K562 (cell line): ENCODE measurements at regions not wholly inside any gene's neighbourhood (a gene's known extent, or its start where the extent isn't known, plus 50 kb on each side); places are given as distances from the start of the nearest gene placed in this dataset.

Experiments used
- ATAC-seq: fragments of 200-7000 bp; cut with Tn5 transposase; 3 replicates; pipeline ENCODE4 v1.9.1; 2020; ENCODE audit warnings: moderate library complexity
- BruUV-seq: library from RNA; stranded (reverse); fragments of 400-500 nt; replicated peaks from 2 replicates; lab custom pipeline; 2021; lab: Mats Ljungman, UMichigan
- CTCF ChIA-PET: fragments of 300-600 bp; formaldehyde crosslinking; extraction: SDS; loops from one replicate; lab custom pipeline; 2021; ENCODE audit warnings: low intra/inter-chr PET ratio; lab: Yijun Ruan, JAX
- POLR2A ChIA-PET: fragments of 300-600, 350-650 bp; sonication (Branson Sonifier 250); formaldehyde crosslinking; extraction: SDS; loops from one replicate; lab custom pipeline; 2021; ENCODE audit warnings: antibody characterized with exemption, inconsistent platforms; lab: Yijun Ruan, JAX
- DNase-seq, 4 experiments: peaks; one replicate each; pipeline versions ENCODE4 v3.0.0 to v3.0.0-alpha.2; 2011 to 2018; ENCODE audit warnings: low spot score in 3 of 4, mixed read lengths in 3 of 4; ENCODE audit errors: extremely low read depth in 1 of 4
- FAIRE-seq: peaks from 2 replicates; lab custom pipeline; 2011; peaks lifted over from hg19 to GRCh38; lab: Jason Lieb, UNC
- H2AFZ ChIP-seq: 2 replicates; pipeline ENCODE4 v1.6.0; 2011; ENCODE audit warnings: low read depth, low read length, control low read depth, inconsistent platforms
- H3K27ac ChIP-seq: fragments of 200-600 bp; 3 replicates; pipeline ENCODE4 v1.8.0; 2011; ENCODE audit warnings: low read depth, mild to moderate bottlenecking, control low read depth, inconsistent platforms, low read length, moderate library complexity, mixed read lengths; ENCODE audit errors: extremely low read depth
- H3K27me3 ChIP-seq, 2 experiments: fragments of 300-600 bp in 1 of 2; 2 replicates in 1 of 2; 3 replicates in 1 of 2; pipeline versions ENCODE4 v1.6.0 to v1.8.0; 2011; ENCODE audit warnings: inconsistent platforms in 2 of 2, low read length in 2 of 2, mild to moderate bottlenecking in 1 of 2, mixed read lengths in 1 of 2, moderate library complexity in 1 of 2; ENCODE audit not compliant: control insufficient read depth in 2 of 2, insufficient read depth in 2 of 2
- H3K36me3 ChIP-seq: fragments of 300-600 bp; 3 replicates; pipeline ENCODE4 v1.8.0; 2011; ENCODE audit warnings: mild to moderate bottlenecking, low read length, inconsistent platforms; ENCODE audit not compliant: control insufficient read depth, insufficient read depth
- H3K4me1 ChIP-seq, 2 experiments: fragments of 200-600 bp in 1 of 2; replicated peaks in 1 of 2; 2 replicates in 1 of 2; 3 replicates in 1 of 2; pipeline versions ENCODE4 v1.5.1 to v1.8.0; 2011; ENCODE audit warnings: inconsistent platforms in 2 of 2, low read length in 2 of 2, mild to moderate bottlenecking in 1 of 2, mixed read lengths in 1 of 2, moderate library complexity in 1 of 2; ENCODE audit not compliant: control insufficient read depth in 2 of 2, insufficient read depth in 2 of 2
- H3K4me2 ChIP-seq: 2 replicates; pipeline ENCODE4 v1.6.1; 2011; ENCODE audit warnings: low read length, control low read depth, inconsistent platforms, mixed read lengths; ENCODE audit not compliant: insufficient read depth
- H3K4me3 ChIP-seq: fragments of 200-600 bp; sonication (generic), shearing (Covaris generic); 2 replicates; pipeline ENCODE4 v1.5.1; 2016; ENCODE audit warnings: control low read depth, inconsistent platforms
- H3K79me2 ChIP-seq: fragments of 200-600 bp; 3 replicates; pipeline ENCODE4 v1.8.0; 2011; ENCODE audit warnings: low read length, inconsistent platforms; ENCODE audit not compliant: control insufficient read depth, insufficient read depth
- H3K9ac ChIP-seq, 2 experiments: 2 replicates each; pipeline versions ENCODE4 v1.6.0 to v1.6.1; 2011; ENCODE audit warnings: low read depth in 2 of 2, low read length in 2 of 2, control low read depth in 1 of 2, inconsistent platforms in 1 of 2, mild to moderate bottlenecking in 1 of 2, mixed read lengths in 1 of 2; ENCODE audit not compliant: insufficient read depth in 1 of 2
- H3K9me1 ChIP-seq: one replicate; pipeline ENCODE4 v1.6.0; 2011; ENCODE audit warnings: inconsistent platforms, mild to moderate bottlenecking, low read length, moderate library complexity; ENCODE audit not compliant: control insufficient read depth, insufficient read depth
- H3K9me3 ChIP-seq: replicated peaks from 2 replicates; pipeline ENCODE4 v1.5.1; 2011; ENCODE audit warnings: low read depth, low read length, inconsistent platforms; ENCODE audit not compliant: control insufficient read depth, insufficient read depth
- H4K20me1 ChIP-seq: replicated peaks from 2 replicates; pipeline ENCODE4 v1.6.1; 2011; ENCODE audit warnings: low read length, inconsistent platforms, mixed read lengths; ENCODE audit not compliant: control insufficient read depth, insufficient read depth
- E2F1 ChIP-seq: sonication (generic); formaldehyde crosslinking; IDR thresholded peaks from 2 replicates; pipeline ENCODE4 v1.8.1; 2023; ENCODE audit warnings: mild to moderate bottlenecking, missing genetic modification reagents, moderate library complexity
- FOXP4 ChIP-seq: sonication (generic); formaldehyde crosslinking; IDR thresholded peaks from 2 replicates; pipeline ENCODE4 v1.8.0; 2022; ENCODE audit warnings: mild to moderate bottlenecking, missing genetic modification reagents, borderline replicate concordance
- MAFK ChIP-seq: IDR thresholded peaks from 2 replicates; pipeline ENCODE4 v1.6.1; 2011; ENCODE audit warnings: low read length, improper control_type of control experiment
- NFIX ChIP-seq: fragments of 250-450 bp; sonication (Bioruptor Pico); IDR thresholded peaks from 2 replicates; pipeline ENCODE4 v1.4.0; 2020; ENCODE audit warnings: low read depth, mild to moderate bottlenecking, moderate library complexity
- NKRF ChIP-seq: fragments of 450-650 bp; IDR thresholded peaks from 2 replicates; pipeline ENCODE4 v1.6.1; 2016; ENCODE audit warnings: borderline replicate concordance
- TEAD2 ChIP-seq: fragments of 450-650 bp; IDR thresholded peaks from 2 replicates; pipeline ENCODE4 v1.6.1; 2016; ENCODE audit warnings: missing genetic modification characterization, control low read depth, missing compliant biosample characterization
- ZBTB26 ChIP-seq: fragments of 450-650 bp; formaldehyde crosslinking; IDR thresholded peaks from 2 replicates; pipeline ENCODE4 v1.4.0; 2022; ENCODE audit warnings: missing genetic modification characterization
- WGBS: fragments of 100-300 bp; shearing (Covaris generic); methylation state at CpG from one replicate; pipeline ENCODE4 v1.1.6; 2016; ENCODE audit warnings: low coverage, mixed read lengths; ENCODE audit not compliant: insufficient coverage; ENCODE audit errors: missing lambda C conversion rate; 5-methylcytosine and 5-hydroxymethylcytosine counted together
- in situ Hi-C: fragments of 300-500 bp; cut with MboI; formaldehyde crosslinking; loops from 4 replicates; pipeline ENCODE4 v1.15.0; 2018; ENCODE audit warnings: inconsistent platforms, mixed read lengths
- intact Hi-C: fragments of 100-400 bp; cut with micrococcal nuclease; formaldehyde crosslinking; loops from 2 replicates; pipeline ENCODE4 v1.14.2; 2022

- Histone ChIP-seq H3K27ac (no peak overlapping the region), H3K4me3 (no peak overlapping the region), H2AFZ (no peak overlapping the region), H3K79me2 (no peaks in the 10 kb centered on the region), H3K4me1 (peaks cover 15 to 26% of the 10 kb centered on the region in 2 experiments), H3K9me1 (no peaks in the 10 kb centered on the region), H3K9ac (peak overlapping the region in 1 of 2 experiments; percentile 28; a peak in 1 of 4 replicates), H3K4me2 (no peak overlapping the region), H3K9me3 (no peaks in the 10 kb centered on the region), H3K36me3 (no peaks in the 10 kb centered on the region), H3K27me3 (peaks cover 18 to 22% of the 10 kb centered on the region in 2 experiments; a peak in 4 of 5 replicates), H4K20me1 (no peaks in the 10 kb centered on the region)
- DNase-seq: no peak
- FAIRE-seq: no peak
- no peak for TF ChIP-seq MAFK
- no peak for TF ChIP-seq NFIX (CRISPR knock-in tag)
- no peak for ATAC-seq
- WGBS: 20% methylated on average over 7 of the region's 7 CpGs
- intact Hi-C loops: loop anchor here (10.0 kb wide), 1 partner anchor 441 kb away; the partner anchor contains the start of gene RPIA
- in situ Hi-C loops: no loop called here
- BruUV-seq: no TSS peak
- POLR2A ChIA-PET: interaction anchor here (0.6 kb wide), 1 partner anchor 22 kb away, joined by 4 read pairs; no protein-coding TSS in a partner anchor
- CTCF ChIA-PET: no interaction called here
Measured at GRCh38 chr2:88253375-88253774, 83.2 kb downstream of the THNSL2 start.

GRCh38 chr2:88252646-88253045, 82.5 kb downstream of the THNSL2 start:
- Histone ChIP-seq H2AFZ (no peak overlapping the region), H3K27me3 (peaks cover 10 to 16% of the 10 kb centered on the region in 2 experiments; a peak in 4 of 5 replicates), H3K79me2 (no peaks in the 10 kb centered on the region), H3K36me3 (no peaks in the 10 kb centered on the region), H3K4me2 (no peak overlapping the region), H3K27ac (no peak overlapping the region), H3K9me3 (no peaks in the 10 kb centered on the region), H3K9me1 (no peaks in the 10 kb centered on the region), H3K4me1 (peaks cover 15 to 26% of the 10 kb centered on the region in 2 experiments), H3K4me3 (no peak overlapping the region), H3K9ac (no peak overlapping the region), H4K20me1 (no peaks in the 10 kb centered on the region)
- in situ Hi-C loops (no loop called here), intact Hi-C loops (loop anchor here (10.0 kb wide), 1 partner anchor 442 kb away; the partner anchor contains the start of gene RPIA)
- ChIA-PET POLR2A (no interaction called here), CTCF (no interaction called here)
- no TSS peak for BruUV-seq
- FAIRE-seq (no peak), ATAC-seq (no peak), DNase-seq (no peak)
- 36% methylated on average over 2 of the region's 5 CpGs for WGBS
- TF ChIP-seq NKRF (no peak), ZBTB26 (CRISPR knock-in tag) (no peak), E2F1 (CRISPR knock-in tag) (no peak), TEAD2 (no peak), FOXP4 (no peak)
